ENCODE measurements at regions not wholly inside any gene's neighbourhood (a gene's known extent, or its start where the extent isn't known, plus 50 kb on each side); places are given as distances from the start of the nearest gene placed in this dataset.
"Not testable (repeated sequence)": the region's sequence is repeated elsewhere in the genome, so short reads cannot be mapped to it uniquely, and the experiment has no call there.

DNA sequence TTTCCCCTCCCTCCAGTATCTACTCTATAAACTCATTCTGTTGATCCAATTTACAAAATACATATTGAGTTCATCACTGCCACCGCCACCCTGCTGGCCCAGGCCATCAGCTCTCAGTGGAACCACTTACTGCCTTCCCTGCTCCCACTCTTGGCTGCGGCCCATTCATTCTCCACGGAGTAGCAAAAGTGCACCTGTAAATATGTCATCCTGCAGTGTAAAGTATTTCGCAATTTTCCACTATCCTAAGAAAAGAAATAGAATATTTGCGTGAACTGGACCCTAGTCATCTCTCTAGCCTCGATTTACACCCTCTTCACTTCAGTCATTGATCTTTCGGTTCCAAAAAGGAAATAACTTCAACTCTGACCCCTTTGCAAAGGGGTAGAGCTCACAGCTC lies 258.3 kb upstream of the TFAP2D start:
- FAIRE-seq (no peak), DNase-seq (ENCODE audit: insufficient read length, low spot score) (no peak)

DNA sequence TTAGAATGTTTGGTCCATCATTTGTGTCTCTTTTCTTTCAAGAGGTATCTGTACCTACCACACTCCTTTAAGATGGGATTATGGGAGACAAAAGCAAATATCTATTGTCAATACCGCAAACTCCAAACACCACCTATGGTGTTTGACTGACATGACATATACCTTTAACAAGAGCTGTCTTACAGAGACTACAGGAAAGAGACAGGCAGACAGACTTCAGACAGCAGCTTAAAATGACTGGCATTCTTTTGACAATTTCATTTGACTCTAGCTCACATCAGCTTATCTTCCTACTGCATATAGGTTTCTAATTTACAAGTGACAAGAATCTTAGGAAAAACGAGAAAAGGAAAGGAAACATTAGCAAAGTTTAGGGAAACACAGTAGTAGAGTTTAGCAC lies 256.0 kb upstream of the TFAP2D start:
- no peak for FAIRE-seq

DNA sequence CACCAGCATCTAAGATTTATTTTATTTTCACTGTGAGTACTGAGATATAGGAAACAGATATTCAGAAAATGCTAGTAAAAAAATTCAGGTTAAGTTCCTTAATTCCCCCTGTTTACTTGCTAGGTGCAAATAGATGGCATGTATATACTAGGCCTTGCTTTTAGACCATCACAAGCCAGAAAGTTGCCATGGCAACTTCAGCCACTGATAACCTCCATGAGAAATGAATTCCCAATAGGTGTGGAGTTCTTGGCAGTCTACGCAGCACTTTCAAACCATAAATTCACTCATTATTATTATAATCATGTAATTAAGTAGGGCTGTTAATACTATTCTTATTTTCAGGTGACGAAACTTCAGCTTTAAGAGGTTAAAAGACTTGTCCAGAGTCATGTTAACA lies 251.6 kb upstream of the TFAP2D start:
- FAIRE-seq: no peak

More for the DNA sequence above, 256.0 kb upstream of the TFAP2D start:
- no peak for DNase-seq (ENCODE audit: insufficient read length, low spot score)

DNA sequence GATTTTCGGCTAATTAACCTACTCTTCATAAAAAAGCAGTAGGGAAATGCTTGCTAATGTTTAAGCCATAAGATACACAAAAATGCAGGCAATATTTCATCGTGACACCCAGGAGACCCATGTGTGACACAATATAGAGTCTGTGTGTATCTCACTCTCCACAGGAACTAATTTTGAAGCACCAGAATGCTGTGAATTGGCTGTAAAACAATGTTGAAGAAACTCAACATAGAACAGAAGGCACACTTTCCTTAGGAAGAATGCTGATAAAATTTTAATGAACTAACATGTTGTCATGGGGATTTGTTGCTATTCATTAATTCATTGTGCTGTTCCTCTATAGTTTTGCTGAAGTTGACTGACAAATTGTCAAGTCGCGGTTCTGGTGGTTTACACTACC lies 249.4 kb upstream of the TFAP2D start:
- DNase-seq (ENCODE audit: insufficient read length, low spot score) (no peak), FAIRE-seq (no peak)

More for the DNA sequence above, 251.6 kb upstream of the TFAP2D start:
- DNase-seq (ENCODE audit: insufficient read length, low spot score): no peak

DNA sequence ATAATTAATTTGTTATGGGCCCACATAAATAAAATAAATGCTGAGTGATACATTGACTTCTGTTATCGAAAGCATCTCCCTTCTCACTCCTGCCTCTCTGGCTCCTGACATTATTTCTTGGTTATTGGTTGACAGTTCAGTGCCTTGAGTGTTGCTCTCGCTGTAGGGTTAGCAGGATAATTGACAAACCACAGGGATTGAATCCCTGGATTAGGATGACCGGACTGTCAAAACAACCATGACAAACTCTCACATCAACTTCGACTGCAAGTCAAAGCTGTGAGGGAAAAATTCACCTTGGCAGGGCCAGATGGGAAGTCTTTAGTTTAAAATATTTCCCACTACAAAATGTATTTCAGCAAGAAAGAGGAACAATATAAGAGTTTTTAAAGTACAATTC lies 245.4 kb upstream of the TFAP2D start:
- no peak for FAIRE-seq
- no peak for DNase-seq (ENCODE audit: insufficient read length, low spot score)

DNA sequence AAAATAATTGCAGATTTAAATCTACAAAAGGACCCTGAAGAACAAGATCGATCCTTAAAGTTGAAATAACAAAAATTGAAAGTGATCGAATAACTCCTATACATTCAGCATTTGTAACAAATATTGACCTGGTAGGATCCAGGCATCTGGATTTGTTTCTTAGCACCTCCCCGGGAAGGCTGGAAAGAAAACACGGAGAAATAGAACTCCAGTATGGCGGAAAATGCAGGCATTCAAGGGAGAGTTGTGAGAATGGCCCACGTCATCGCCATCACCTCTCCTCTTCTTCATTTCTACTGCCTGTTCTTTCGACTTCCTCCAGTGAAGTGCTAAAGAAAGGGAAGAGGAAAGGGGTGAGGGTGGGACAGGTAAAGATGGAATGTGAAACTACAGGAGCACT lies 242.3 kb upstream of the TFAP2D start:
- no peak for FAIRE-seq
- DNase-seq (ENCODE audit: insufficient read length, low spot score): no peak

DNA sequence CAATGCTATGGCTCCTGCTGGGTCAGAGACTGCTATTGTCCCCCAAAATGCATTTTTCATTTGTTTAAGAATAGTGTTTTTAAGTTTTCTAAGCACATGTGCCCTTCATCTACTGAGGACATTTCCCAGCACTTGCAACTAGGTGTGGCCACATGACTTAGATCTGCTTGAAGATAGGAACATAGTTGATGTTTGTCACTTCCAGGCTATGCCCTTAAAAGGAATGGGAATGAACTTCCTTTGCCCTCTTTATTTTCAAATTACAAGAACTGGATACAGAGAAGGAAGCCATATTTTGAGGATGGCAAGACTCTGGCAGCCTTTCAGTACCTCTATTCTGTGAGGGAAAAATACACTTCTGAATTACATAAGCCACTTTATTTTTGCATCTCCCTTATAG lies 203.0 kb upstream of the TFAP2D start:
- DNase-seq (ENCODE audit: insufficient read length, low spot score) (no peak), FAIRE-seq (no peak)

DNA sequence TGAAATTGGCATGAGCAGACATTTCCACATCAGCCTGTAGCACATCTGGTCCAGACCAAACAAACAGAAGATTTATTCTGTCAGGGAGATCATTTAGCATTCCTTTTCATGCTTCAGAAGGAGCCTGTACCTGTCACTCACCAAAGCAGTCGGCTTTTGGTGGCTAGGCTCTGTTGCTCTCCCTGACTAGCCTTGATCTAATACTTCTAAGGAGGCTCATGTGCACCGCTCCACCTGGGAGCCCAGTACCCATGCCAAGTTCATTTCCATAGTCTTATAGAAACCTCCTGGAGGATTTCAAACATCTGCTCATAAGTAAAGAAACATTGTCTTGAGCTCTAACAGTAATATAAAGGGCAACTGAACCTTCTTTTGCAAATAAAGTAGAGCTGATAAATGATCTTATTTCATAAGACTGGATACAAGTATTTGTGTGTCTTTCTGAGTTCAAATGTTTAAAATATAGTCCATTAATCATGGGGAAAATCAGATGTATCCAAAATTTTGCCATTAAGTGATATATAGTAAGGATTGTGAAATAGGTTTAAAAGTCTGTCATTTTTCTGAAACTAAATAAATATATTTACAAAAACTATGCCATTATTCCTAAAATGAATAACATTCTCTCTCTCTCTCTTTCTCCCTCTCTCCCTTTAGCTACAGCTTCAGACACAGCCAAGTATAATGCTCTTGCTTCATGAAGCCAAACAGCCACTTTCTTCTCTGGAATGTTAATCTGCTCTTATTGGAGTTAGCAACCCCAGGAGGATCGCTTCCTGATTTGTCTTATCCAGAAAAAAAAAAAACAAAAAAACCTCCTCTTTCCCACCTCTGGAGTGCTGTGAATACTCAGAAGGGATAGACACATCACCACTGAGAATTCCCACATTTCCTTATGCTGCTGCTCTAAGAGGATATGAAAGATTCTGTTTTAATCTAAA lies 192.7 kb upstream of the TFAP2D start:
- FAIRE-seq: no peak
- no peak for DNase-seq (ENCODE audit: insufficient read length, low spot score)

DNA sequence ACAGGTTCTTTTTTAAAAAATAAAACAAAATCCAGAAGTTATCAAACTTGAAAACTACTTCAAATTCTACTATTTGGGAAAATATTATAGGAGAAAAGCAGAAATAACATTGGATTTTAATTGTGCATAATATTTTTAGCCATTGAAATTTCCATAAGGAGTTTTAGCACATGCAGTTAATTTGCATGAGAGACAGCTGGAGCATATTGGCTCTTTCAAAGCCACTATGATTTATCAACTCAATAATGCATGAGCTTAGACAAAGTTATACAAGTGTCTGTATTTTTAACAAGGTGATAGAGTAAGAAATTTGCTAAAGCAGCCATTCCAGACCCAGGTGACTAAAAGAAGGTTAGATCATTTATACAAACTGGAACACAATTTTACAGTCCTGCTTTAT lies 189.0 kb upstream of the TFAP2D start:
- DNase-seq (ENCODE audit: insufficient read length, low spot score) (no peak), FAIRE-seq (no peak)

DNA sequence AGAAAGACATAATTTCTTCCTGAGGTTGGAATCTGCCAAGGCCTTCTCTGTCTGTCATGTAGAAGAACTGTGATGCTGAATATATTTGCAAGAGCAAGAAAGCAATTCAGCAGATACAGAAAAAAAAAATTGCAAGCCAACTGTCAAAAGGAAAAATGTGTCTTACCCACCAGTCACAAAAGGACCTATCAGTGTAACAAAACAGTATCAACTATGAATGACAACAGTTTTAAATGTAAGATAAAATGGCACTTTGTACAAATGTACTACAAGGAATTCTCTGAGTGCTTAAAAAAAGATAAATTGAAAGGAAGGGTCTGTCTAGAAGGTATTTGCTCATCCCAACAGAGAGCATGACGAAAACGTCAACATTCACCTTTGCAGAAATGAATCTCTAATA lies 185.3 kb upstream of the TFAP2D start:
- DNase-seq (ENCODE audit: insufficient read length, low spot score): no peak
- FAIRE-seq: no peak

DNA sequence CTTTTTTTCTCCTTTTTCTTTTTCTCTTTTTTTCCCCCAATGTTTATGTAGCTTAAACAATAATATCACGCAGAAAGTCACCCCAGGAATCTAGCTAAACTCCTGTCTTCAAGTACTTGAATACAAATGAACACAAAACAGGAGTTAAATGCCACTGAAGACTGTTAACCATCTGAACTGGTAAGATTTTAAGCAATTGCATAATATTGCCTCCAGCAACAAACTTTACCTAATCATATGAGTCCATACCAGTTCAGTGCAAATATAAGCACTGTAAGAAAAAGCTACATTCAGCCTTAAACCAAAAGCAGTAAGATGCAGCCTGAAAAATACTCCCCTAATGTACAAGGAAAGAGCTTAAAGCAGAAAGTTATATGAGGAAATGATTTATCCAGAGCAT lies 173.9 kb upstream of the TFAP2D start:
- FAIRE-seq: no peak
- DNase-seq (ENCODE audit: insufficient read length, low spot score): no peak

DNA sequence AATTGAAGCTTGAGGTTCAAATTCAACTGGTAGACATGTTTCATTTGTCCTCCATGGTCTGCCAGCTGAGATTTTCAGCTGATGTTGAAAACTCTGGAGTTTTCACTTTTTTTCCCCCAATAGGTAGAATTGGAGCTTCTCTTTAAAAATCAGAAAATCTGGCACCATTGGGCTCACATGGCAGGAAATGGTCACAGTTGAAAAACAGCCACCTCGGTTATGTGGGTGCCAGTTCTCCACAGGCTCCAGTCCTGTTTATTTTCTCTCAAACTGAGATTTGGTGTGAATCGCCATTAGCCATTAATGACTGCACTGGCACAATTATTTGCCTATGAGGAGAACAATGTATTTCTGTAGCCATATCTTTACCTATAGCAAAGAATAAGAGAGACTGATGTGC lies 171.4 kb upstream of the TFAP2D start:
- DNase-seq (ENCODE audit: insufficient read length, low spot score) (no peak), FAIRE-seq (no peak)

DNA sequence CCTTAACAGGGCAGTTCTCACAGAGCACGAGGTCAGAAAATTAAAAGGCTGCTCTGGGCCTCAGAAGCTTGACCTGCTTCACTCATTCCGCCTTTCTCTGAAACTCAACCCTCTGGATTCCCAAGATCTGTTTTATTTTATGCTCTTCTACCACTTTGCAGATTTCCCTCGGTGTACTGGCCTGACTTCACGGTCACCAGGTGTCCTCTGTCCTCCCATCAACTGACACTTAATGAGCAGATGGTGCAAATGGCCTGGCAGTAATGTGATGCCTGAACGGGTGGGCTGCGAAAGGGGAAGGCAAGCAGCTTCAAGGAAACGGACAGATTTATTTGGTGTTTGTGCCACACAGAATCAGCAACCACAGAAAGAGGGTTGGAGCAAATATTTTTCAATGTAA lies 169.7 kb upstream of the TFAP2D start:
- DNase-seq (ENCODE audit: insufficient read length, low spot score) (no peak), FAIRE-seq (no peak)

DNA sequence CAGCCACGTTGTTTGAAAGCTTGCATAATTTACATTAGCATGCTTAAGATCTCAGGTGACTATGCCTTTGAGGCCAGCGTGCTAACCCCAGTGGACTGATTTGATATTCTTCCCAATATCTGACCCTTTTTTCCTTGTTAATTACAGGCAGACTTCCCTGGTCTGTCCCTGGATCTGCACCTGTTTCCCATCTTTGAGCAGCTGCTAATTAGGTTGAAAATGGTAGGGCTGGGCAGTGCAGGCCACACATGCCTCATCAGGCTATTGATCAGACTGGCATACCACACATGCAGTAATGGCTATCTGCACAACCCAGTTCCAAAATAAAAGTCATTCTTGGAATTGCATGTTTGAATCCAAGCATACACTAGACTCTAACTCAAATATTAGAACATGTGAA lies 164.3 kb upstream of the TFAP2D start:
- no peak for FAIRE-seq
- no peak for DNase-seq (ENCODE audit: insufficient read length, low spot score)

DNA sequence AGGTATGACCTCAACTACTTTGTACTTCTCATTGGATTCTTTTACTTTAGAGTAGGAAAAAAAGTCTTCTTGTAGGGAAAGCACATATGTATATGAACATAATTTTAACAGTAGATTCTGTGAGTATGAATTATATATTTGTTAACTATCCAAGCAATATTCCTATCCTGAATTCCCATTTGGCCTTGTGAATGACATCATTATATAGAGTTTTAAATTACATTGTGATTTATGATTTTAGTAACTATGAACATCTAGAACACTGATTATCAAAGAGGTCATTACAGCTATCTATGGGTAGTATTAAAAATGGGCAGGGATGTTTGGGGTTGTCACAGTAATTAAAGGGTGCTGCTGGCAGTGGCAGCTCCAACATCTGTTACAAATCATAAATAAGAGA lies 163.9 kb upstream of the TFAP2D start:
- FAIRE-seq: no peak

DNA sequence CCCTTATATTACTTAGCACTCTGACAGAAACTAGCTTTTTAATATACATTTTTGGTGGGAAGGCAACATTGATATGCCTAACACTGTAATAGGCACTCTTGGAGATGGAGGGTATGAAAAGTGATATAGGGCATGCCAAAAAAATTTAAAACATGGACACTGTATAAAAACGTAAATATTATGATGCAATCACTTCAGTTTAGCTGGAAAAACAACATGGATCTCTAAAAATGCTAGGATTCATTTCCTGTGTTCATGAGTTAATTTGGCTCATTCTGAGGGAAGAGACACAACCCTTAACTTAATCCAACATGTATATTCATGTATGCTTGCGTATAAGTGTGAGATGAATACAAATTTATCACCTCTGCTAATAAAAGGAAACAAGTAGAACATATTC lies 157.3 kb upstream of the TFAP2D start:
- no peak for FAIRE-seq

More for the DNA sequence above, 163.9 kb upstream of the TFAP2D start:
- DNase-seq (ENCODE audit: insufficient read length, low spot score): no peak

DNA sequence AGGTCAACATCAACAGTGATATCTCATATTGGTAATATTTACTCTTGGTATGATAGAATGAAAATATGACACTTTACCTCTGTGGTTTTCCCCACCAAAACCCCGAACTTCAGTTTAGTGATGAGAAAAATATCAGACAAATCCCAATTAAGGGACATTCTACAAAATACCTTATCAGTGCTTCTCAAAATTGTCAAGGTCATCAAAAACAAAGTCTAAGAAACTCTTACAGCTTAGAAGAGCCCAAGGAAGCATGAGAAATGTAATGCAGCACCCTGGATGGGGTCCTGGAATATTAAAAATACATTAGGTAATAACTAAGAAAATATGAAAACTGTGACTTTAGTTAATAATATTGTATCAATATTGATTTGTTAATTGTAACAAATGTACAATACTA lies 148.3 kb upstream of the TFAP2D start:
- FAIRE-seq (no peak), DNase-seq (ENCODE audit: insufficient read length, low spot score) (no peak)

More for the DNA sequence above, 157.3 kb upstream of the TFAP2D start:
- no peak for DNase-seq (ENCODE audit: insufficient read length, low spot score)

DNA sequence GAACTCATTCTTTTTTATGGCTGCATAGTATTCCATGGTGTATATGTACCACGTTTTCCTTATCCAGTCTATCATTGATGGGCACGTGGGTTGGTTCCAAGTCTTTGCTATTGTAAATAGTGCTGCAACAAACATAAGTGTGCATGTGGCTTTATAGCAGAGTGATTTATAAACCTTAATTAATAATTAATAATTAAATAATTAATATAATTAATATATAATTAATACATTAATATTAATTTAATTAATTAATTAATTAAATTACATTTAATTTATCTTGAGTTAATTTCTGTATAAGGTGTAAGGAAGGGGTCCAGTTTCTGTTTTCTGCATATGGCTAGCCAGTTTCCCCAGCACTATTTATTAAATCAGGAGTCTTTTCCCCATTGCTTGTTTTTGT lies 142.1 kb upstream of the TFAP2D start:
- DNase-seq (ENCODE audit: insufficient read length, low spot score); FAIRE-seq: not testable (repeated sequence)

DNA sequence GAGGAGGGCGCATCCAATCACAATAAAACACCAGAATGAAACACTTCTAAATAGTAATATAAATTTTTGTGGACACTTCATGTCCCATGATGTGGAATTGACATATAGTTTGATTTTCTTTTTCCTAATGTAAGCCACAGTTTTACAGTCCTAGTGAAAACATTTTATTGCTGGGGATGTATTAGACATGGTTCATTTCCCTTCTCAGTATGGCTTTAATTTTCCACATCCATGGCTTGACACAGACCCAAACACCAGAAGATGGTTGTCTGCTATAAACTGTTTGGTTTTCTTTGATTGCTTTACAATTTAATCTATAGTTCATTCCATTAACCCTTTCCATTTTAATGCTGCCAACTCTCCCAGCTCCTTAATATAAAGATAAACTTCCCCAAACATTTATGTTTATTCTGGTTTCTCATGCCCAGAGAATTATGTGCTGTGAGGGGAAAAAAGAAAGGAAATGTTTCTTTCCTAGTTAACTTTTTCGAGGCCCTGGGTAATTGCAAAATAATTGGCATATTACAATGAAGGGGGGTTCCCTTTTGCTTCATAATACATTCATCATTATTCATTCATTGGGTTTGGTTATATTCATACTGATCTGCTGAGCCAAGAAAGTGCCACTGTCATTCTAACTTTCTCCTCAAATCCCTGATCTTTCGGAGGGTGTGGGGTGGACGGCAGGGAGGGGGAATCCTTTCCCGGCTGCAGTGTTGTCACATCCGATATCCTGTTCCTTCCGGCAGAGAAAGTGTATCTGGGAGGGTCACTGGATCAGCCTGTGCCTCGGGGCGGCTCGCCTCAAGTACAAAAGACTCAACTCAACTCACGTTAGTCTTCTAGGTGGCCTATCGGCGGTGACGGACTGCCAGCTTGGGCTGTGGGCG lies 127.6 kb upstream of the TFAP2D start:
- DNase-seq (ENCODE audit: insufficient read length, low spot score) (no peak), FAIRE-seq (no peak)

DNA sequence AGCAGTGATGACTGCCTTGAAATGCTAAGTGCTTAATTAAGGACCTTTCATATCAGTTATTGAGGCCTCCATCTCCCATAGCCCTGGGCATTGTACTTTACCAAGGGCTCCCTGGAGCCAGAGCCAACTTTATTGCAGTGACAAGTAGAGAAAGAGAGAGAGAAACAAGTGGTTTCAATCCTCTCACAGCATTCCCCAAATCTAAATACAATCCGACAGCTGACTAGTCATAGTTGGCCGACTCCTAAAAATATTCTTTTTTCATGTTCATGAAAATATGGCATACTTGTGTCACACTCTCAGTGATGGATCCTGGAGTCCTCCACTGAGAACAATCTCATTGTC lies 127.0 kb upstream of the TFAP2D start:
- DNase-seq (ENCODE audit: insufficient read length, low spot score) (no peak), FAIRE-seq (no peak)

DNA sequence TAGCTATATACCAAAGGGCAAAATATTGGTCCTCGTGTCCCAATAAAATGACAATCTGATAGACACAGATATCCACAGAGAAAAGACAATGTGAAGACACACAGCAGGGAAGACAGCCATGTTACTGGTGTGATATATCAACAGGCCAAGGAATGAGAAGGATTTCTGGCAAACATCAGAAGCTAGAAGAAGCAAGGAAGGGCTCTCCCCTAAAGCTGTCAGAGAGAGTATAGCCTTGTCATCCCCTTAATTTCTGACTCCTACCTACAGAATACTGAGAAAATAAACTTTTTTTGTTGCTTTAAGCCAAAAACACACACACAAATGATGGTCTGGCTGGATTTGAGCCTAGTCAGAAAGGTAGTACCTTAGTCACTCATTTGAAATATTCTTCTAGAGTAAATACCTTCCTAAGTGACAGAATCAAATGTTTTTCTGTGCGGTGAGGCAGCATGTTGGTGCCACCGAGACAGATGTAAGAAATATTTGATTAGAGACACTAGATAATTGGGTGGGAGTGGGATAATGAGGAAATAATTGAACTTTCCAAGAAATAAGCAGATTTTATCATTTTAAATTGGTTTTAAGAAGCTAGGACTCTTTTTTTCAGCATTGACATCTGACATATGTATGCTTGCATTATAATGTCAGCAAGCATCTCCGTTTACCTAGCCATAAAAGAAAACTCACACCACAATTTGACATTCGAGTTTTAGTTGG lies 123.4 kb upstream of the TFAP2D start:
- no peak for DNase-seq (ENCODE audit: insufficient read length, low spot score)
- no peak for FAIRE-seq
